Muscle of back (tissue), 3 donors: ENCODE measurements at regions not wholly inside any gene's neighbourhood (a gene's known extent, or its start where the extent isn't known, plus 50 kb on each side); places are given as distances from the start of the nearest gene placed in this dataset.

Experiments
- DNase-seq, 3 donors: peaks; one replicate each; pipeline versions ENCODE4 v3.0.0 to v3.0.0-alpha.2; 2013

DNA sequence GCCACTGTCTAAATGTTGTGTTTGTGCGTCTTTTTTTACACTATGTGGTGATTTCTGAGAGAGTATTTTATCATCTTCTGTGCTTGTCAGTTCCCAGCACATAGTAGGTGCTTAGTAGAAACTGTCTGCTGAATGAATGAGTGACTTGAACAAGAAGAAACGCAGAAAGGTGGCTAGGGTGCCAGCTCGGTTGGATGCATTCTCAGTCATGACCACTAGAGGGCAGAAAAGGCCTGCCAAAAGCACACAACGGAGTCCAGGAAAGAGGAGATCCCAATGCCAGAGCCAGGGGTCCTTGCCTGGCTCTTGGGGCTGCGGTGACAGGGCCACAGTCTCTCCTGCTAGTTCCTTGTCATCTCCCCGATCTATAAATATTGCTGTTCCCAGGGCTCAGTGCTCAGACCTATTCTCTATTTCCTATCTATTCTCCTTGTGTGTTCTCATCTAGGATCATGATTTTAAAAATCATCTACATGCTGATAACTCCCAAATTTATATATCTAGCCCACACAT lies 57.3 kb upstream of the CCL1 start:
- DNase-seq: peak; percentile 48 to 72 (median 62)

DNA sequence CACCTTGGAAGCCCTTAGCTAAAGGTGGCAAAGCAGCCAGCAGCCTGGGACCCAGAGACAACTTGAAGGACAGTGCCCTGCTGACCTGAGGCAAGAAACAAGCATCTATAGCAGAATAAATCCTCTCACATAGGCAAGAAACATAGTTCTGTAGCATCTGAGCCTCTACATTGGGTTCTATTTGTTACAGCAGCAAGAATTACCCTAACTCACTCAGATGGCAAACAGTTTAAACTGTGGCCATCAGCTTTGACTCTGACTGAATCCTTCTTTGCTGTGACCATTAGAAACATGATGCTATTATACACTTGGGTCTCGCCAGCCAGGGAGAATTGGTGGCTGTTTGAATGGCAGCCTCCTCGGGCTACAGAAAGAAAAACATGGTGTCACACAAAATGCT lies 53.1 kb upstream of the CCL1 start:
- no peak for DNase-seq

DNA sequence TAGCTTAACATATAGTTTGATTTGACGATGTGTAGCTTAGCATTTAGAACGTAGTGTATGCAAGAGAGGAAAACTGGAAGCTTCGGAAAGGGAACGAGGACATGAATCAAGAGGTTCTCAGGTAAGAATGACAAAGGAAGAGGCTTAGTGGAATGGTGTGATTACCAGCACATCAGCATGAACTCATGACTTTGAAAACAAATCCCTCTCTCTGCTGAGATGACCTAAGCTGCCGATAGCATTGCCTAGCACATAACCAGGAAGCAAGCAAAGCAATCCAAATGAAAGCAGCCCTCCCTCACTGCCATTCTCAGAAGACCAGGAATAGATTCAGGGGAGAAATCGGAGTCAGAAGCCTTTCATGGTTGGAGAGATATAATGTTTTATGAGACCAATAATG lies 51.3 kb upstream of the CCL1 start:
- DNase-seq: no peak

DNA sequence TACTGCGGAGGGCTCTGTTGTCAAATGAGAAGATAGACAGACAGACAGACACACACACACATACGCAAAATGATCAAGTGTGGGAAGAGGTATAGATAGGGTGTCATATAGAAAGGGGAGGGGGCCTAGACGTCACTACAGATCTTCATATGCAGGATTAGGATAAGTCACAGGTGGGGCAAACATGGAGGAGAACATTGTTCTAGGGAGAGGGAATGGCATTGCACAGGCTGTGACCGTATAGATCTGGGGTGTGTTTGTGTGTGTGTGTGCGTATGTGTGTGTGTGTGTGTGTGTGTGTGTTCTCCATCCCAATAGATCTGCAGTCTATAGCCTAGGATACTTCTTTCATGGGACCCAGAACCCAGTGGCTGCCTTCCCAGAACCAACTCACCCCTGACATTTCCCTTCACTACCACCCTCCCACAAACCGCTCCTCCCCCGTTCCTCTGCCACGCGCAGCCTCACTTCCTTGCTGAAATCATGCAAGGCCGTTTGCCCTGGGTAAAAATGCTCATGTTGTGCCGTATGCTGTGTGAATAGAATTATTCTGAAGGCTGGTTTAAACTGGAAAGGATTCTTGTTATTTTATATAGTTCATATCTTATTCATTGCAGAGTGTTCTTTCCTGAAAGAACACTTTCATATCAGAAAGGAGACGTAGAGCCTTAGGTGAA lies 50.5 kb upstream of the CCL1 start:
- no peak for DNase-seq

DNA sequence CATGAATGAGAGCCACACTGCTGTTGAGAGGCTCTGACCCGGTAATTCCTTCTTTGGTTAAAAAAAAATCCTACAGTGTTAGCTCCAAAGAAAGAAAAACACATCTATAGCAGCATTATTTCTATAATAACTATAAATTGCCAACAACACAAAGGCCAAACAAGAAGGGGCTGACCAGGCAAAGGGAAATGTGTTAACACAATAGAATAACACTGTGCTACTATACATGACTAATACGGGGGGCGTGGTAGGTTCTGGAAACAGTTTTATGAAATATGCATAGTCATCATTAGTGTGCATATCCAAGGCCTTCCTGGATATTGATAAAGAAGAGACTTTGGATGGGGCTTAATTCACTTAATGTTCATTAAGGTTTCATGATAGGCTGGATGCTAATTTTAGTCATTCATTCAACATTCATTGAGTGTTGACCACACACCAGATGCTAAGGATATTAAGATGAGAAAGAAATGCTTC lies 50.0 kb upstream of the CCL1 start:
- DNase-seq: no peak
